ENCODE measurements at regions not wholly inside any gene's neighbourhood (a gene's known extent, or its start where the extent isn't known, plus 50 kb on each side); places are given as distances from the start of the nearest gene placed in this dataset.
A peak's percentile ranks its signal among the peaks of the same experiment; 100 is the strongest.

DNA sequence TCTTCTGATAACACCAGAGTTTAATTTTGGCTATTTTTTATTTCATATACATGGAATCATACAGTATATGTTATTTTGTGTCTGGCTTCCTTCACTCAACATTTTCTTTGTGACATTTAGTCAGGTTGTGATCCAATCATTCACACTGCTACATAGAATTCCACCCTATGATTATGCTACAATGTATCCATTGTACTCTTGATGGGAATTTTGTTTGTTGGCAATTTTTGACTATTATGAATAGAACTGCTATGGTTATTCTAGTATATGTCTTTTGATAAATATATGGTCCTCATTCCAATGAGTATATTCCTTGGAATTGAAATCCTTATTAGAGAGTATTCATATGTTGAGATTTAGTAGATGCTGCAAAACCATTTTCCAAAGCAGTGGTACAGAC lies 936.4 kb upstream of the CHAC2 start:
- H2BK5ac ChIP-seq (ENCODE audit: low read depth, low read length, poor library complexity) = no peak overlapping the region
- no peak overlapping the region for H4K12ac ChIP-seq (ENCODE audit: low read depth, low read length)

GRCh38 chr2:52828112-52828511 lies 939.5 kb upstream of the CHAC2 start:
- no peak overlapping the region for H2BK12ac ChIP-seq (ENCODE audit: low read length)
- no peak overlapping the region for H3K4me3 ChIP-seq (ENCODE audit: low read depth, low read length)
- no peak overlapping the region for H2BK120ac ChIP-seq (ENCODE audit: insufficient read depth, low read length, poor library complexity)
- H3K18ac ChIP-seq (ENCODE audit: low read length) = no peak overlapping the region
- H3K79me2 ChIP-seq (ENCODE audit: control insufficient read depth, insufficient read depth, low read length, poor library complexity) = no peaks in the 10 kb centered on the region
- WGBS (ENCODE audit: extremely low coverage, insufficient coverage, insufficient read length) = no CpG with 5 or more reads among the region's 1 CpG
- H3K9me3 ChIP-seq (ENCODE audit: insufficient read depth, low read depth, low read length) = no peaks in the 10 kb centered on the region
- H2AFZ ChIP-seq (ENCODE audit: insufficient read depth, low read length, poor library complexity) = no peak overlapping the region
- H3K9ac ChIP-seq (ENCODE audit: low read length) = no peak overlapping the region
- no peak overlapping the region for H2AK5ac ChIP-seq (ENCODE audit: low read length)
- no peak overlapping the region for H3K23ac ChIP-seq (ENCODE audit: low read length)
- no peak overlapping the region for H3K4ac ChIP-seq (ENCODE audit: low read depth, low read length)
- H3K36me3 ChIP-seq (ENCODE audit: control insufficient read depth in 1 of 2, insufficient read depth in 2 of 2, low read length in 2 of 2) = no peaks in the 10 kb centered on the region
- no peak overlapping the region for H4K8ac ChIP-seq (ENCODE audit: low read depth, low read length)
- DNase-seq = no peak
- H3K14ac ChIP-seq (ENCODE audit: low read length) = no peak overlapping the region
- H4K91ac ChIP-seq (ENCODE audit: low read depth, low read length) = no peak overlapping the region
- H2BK5ac ChIP-seq (ENCODE audit: low read depth, low read length, poor library complexity) = no peak overlapping the region
- H3K27me3 ChIP-seq (ENCODE audit: insufficient read depth, low read length) = no peaks in the 10 kb centered on the region
- H3K79me1 ChIP-seq (ENCODE audit: low read length) = no peaks in the 10 kb centered on the region
- H3K27ac ChIP-seq (ENCODE audit: low read depth, low read length) = no peak overlapping the region
- H3K4me2 ChIP-seq (ENCODE audit: low read length) = no peak overlapping the region
- no peak overlapping the region for H4K12ac ChIP-seq (ENCODE audit: low read depth, low read length)
- H3K4me1 ChIP-seq (ENCODE audit: control insufficient read depth in 1 of 2, insufficient read depth in 2 of 2, low read length in 2 of 2) = no peaks in the 10 kb centered on the region

More for the DNA sequence above, 936.4 kb upstream of the CHAC2 start:
- no peak for DNase-seq
- H3K4me2 ChIP-seq (ENCODE audit: low read length) = no peak overlapping the region
- H2AFZ ChIP-seq (ENCODE audit: insufficient read depth, low read length, poor library complexity) = no peak overlapping the region
- H3K18ac ChIP-seq (ENCODE audit: low read length) = no peak overlapping the region
- H3K79me2 ChIP-seq (ENCODE audit: control insufficient read depth, insufficient read depth, low read length, poor library complexity) = no peaks in the 10 kb centered on the region
- no peak overlapping the region for H2AK5ac ChIP-seq (ENCODE audit: low read length)
- H3K36me3 ChIP-seq (ENCODE audit: control insufficient read depth in 1 of 2, insufficient read depth in 2 of 2, low read length in 2 of 2) = no peaks in the 10 kb centered on the region
- no peaks in the 10 kb centered on the region for H3K79me1 ChIP-seq (ENCODE audit: low read length)
- H3K4me3 ChIP-seq (ENCODE audit: low read depth, low read length) = no peak overlapping the region
- no peak overlapping the region for H3K9ac ChIP-seq (ENCODE audit: low read length)
- no peak overlapping the region for H3K14ac ChIP-seq (ENCODE audit: low read length)
- H4K8ac ChIP-seq (ENCODE audit: low read depth, low read length) = no peak overlapping the region
- no peaks in the 10 kb centered on the region for H3K9me3 ChIP-seq (ENCODE audit: insufficient read depth, low read depth, low read length)
- no peak overlapping the region for H2BK120ac ChIP-seq (ENCODE audit: insufficient read depth, low read length, poor library complexity)
- no peaks in the 10 kb centered on the region for H3K27me3 ChIP-seq (ENCODE audit: insufficient read depth, low read length)
- H4K91ac ChIP-seq (ENCODE audit: low read depth, low read length) = no peak overlapping the region
- no peak overlapping the region for H3K4ac ChIP-seq (ENCODE audit: low read depth, low read length)
- no peak overlapping the region for H3K27ac ChIP-seq (ENCODE audit: low read depth, low read length)
- no peaks in the 10 kb centered on the region for H3K4me1 ChIP-seq (ENCODE audit: control insufficient read depth in 1 of 2, insufficient read depth in 2 of 2, low read length in 2 of 2)
- no peak overlapping the region for H2BK12ac ChIP-seq (ENCODE audit: low read length)
- H3K23ac ChIP-seq (ENCODE audit: low read length) = no peak overlapping the region

GRCh38 chr2:52821631-52822030 lies 946.0 kb upstream of the CHAC2 start:
- Histone ChIP-seq H3K9ac (ENCODE audit: low read length) (no peak overlapping the region), H3K4me1 (ENCODE audit: control insufficient read depth in 1 of 2, insufficient read depth in 2 of 2, low read length in 2 of 2) (no peaks in the 10 kb centered on the region), H3K23ac (ENCODE audit: low read length) (no peak overlapping the region)

GRCh38 chr2:52818958-52819357 lies 948.6 kb upstream of the CHAC2 start:
- Histone ChIP-seq H3K4me3 (ENCODE audit: low read depth, low read length) (no peak overlapping the region), H3K36me3 (ENCODE audit: control insufficient read depth in 1 of 2, insufficient read depth in 2 of 2, low read length in 2 of 2) (no peaks in the 10 kb centered on the region), H3K23ac (ENCODE audit: low read length) (no peak overlapping the region), H4K12ac (ENCODE audit: low read depth, low read length) (no peak overlapping the region), H3K79me1 (ENCODE audit: low read length) (no peaks in the 10 kb centered on the region), H3K14ac (ENCODE audit: low read length) (no peak overlapping the region), H3K4ac (ENCODE audit: low read depth, low read length) (no peak overlapping the region), H2BK120ac (ENCODE audit: insufficient read depth, low read length, poor library complexity) (no peak overlapping the region), H3K9me3 (ENCODE audit: insufficient read depth, low read depth, low read length) (no peaks in the 10 kb centered on the region), H4K91ac (ENCODE audit: low read depth, low read length) (no peak overlapping the region), H4K8ac (ENCODE audit: low read depth, low read length) (no peak overlapping the region), H3K27me3 (ENCODE audit: insufficient read depth, low read length) (no peaks in the 10 kb centered on the region), H3K18ac (ENCODE audit: low read length) (no peak overlapping the region), H2BK12ac (ENCODE audit: low read length) (no peak overlapping the region), H2BK5ac (ENCODE audit: low read depth, low read length, poor library complexity) (no peak overlapping the region), H3K79me2 (ENCODE audit: control insufficient read depth, insufficient read depth, low read length, poor library complexity) (no peaks in the 10 kb centered on the region), H2AK5ac (ENCODE audit: low read length) (no peak overlapping the region), H2AFZ (ENCODE audit: insufficient read depth, low read length, poor library complexity) (no peak overlapping the region), H3K4me2 (ENCODE audit: low read length) (no peak overlapping the region), H3K4me1 (ENCODE audit: control insufficient read depth in 1 of 2, insufficient read depth in 2 of 2, low read length in 2 of 2) (no peaks in the 10 kb centered on the region), H3K27ac (ENCODE audit: low read depth, low read length) (no peak overlapping the region), H3K9ac (ENCODE audit: low read length) (no peak overlapping the region)
- DNase-seq = no peak

More at GRCh38 chr2:52821631-52822030, 946.0 kb upstream of the CHAC2 start:
- H4K12ac ChIP-seq (ENCODE audit: low read depth, low read length) = no peak overlapping the region
- H4K8ac ChIP-seq (ENCODE audit: low read depth, low read length) = no peak overlapping the region
- no peaks in the 10 kb centered on the region for H3K79me1 ChIP-seq (ENCODE audit: low read length)
- H3K14ac ChIP-seq (ENCODE audit: low read length) = no peak overlapping the region
- H3K4me2 ChIP-seq (ENCODE audit: low read length) = no peak overlapping the region
- H2BK5ac ChIP-seq (ENCODE audit: low read depth, low read length, poor library complexity) = no peak overlapping the region
- no peaks in the 10 kb centered on the region for H3K79me2 ChIP-seq (ENCODE audit: control insufficient read depth, insufficient read depth, low read length, poor library complexity)
- H3K4ac ChIP-seq (ENCODE audit: low read depth, low read length) = no peak overlapping the region
- H2AK5ac ChIP-seq (ENCODE audit: low read length) = no peak overlapping the region
- H3K27me3 ChIP-seq (ENCODE audit: insufficient read depth, low read length) = no peaks in the 10 kb centered on the region
- H3K36me3 ChIP-seq (ENCODE audit: control insufficient read depth in 1 of 2, insufficient read depth in 2 of 2, low read length in 2 of 2) = no peaks in the 10 kb centered on the region
- H2BK120ac ChIP-seq (ENCODE audit: insufficient read depth, low read length, poor library complexity) = no peak overlapping the region
- no peak overlapping the region for H2BK12ac ChIP-seq (ENCODE audit: low read length)
- H2AFZ ChIP-seq (ENCODE audit: insufficient read depth, low read length, poor library complexity) = no peak overlapping the region
- no peaks in the 10 kb centered on the region for H3K9me3 ChIP-seq (ENCODE audit: insufficient read depth, low read depth, low read length)
- no peak overlapping the region for H4K91ac ChIP-seq (ENCODE audit: low read depth, low read length)
- no peak overlapping the region for H3K18ac ChIP-seq (ENCODE audit: low read length)
- H3K4me3 ChIP-seq (ENCODE audit: low read depth, low read length) = no peak overlapping the region
- DNase-seq = no peak
- no peak overlapping the region for H3K27ac ChIP-seq (ENCODE audit: low read depth, low read length)

DNA sequence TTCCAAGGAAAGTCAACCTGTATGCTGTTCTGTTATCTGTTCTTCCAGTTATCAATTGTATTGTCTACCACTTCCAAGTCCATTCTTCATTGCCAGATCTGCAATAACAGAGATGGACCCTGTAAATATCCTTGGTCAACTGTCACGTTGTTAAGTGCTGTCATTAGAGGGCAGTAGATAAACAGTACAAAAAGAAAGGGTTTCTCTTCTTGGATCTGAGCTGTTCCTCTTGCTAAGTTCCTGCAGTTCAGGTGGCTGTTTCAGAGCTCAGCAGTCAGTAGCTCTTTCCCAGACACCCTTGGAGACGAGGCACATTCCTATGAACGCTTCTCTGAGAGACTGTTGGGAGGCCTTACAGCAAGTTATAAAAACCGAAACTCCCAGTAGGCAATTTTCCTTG lies 957.1 kb upstream of the CHAC2 start:
- Histone ChIP-seq H4K8ac (ENCODE audit: low read depth, low read length) (no peak overlapping the region), H3K36me3 (ENCODE audit: control insufficient read depth in 1 of 2, insufficient read depth in 2 of 2, low read length in 2 of 2) (no peaks in the 10 kb centered on the region), H3K9me3 (ENCODE audit: insufficient read depth, low read depth, low read length) (no peaks in the 10 kb centered on the region), H2AK5ac (ENCODE audit: low read length) (no peak overlapping the region), H2BK12ac (ENCODE audit: low read length) (no peak overlapping the region), H3K4ac (ENCODE audit: low read depth, low read length) (no peak overlapping the region), H3K27ac (ENCODE audit: low read depth, low read length) (no peak overlapping the region), H2AFZ (ENCODE audit: insufficient read depth, low read length, poor library complexity) (no peak overlapping the region), H3K4me3 (ENCODE audit: low read depth, low read length) (no peak overlapping the region), H3K79me2 (ENCODE audit: control insufficient read depth, insufficient read depth, low read length, poor library complexity) (no peaks in the 10 kb centered on the region), H3K14ac (ENCODE audit: low read length) (no peak overlapping the region), H4K12ac (ENCODE audit: low read depth, low read length) (no peak overlapping the region), H3K79me1 (ENCODE audit: low read length) (no peaks in the 10 kb centered on the region), H3K4me2 (ENCODE audit: low read length) (no peak overlapping the region), H3K18ac (ENCODE audit: low read length) (no peak overlapping the region), H4K91ac (ENCODE audit: low read depth, low read length) (no peak overlapping the region), H3K4me1 (ENCODE audit: control insufficient read depth in 1 of 2, insufficient read depth in 2 of 2, low read length in 2 of 2) (no peaks in the 10 kb centered on the region), H3K23ac (ENCODE audit: low read length) (no peak overlapping the region), H2BK120ac (ENCODE audit: insufficient read depth, low read length, poor library complexity) (no peak overlapping the region), H3K9ac (ENCODE audit: low read length) (no peak overlapping the region), H3K27me3 (ENCODE audit: insufficient read depth, low read length) (no peaks in the 10 kb centered on the region), H2BK5ac (ENCODE audit: low read depth, low read length, poor library complexity) (no peak overlapping the region)
- DNase-seq = peak in 1 of 2 donors; percentile 22
- no CpG with 5 or more reads among the region's 4 CpGs for WGBS (ENCODE audit: extremely low coverage, insufficient coverage, insufficient read length)

Data from trophoblast cell (in vitro differentiated cells and primary cell).